ENCODE measurements at regions not wholly inside any gene's neighbourhood (a gene's known extent, or its start where the extent isn't known, plus 50 kb on each side); places are given as distances from the start of the nearest gene placed in this dataset.

GRCh38 chr5:111574311-111574710, 62.0 kb upstream of the STARD4 start:
- Mint-ChIP-seq H3K27me3 (ENCODE audit: low read depth) (no peaks in the 10 kb centered on the region), H3K36me3 (no peaks in the 10 kb centered on the region; the same call in 1 of the 2 replicates), H3K4me3 (no peak overlapping the region), H3K9me3 (peaks cover 10% of the 10 kb centered on the region), H3K27ac (no peak overlapping the region), H3K4me1 (no peaks in the 10 kb centered on the region)
- no peak for DNase-seq (ENCODE audit: low spot score)
- CTCF ChIA-PET, result no interaction called here
- no peak for TF ChIP-seq TEAD4 (CRISPR knock-in tag; IDR thresholded peaks at IDR 0.05)
- no peak for TF ChIP-seq GABPB1 (CRISPR knock-in tag; IDR thresholded peaks at IDR 0.05)
- POLR2A ChIA-PET, result no interaction called here
- ATAC-seq, result no peak

GRCh38 chr5:111572561-111572960, 60.2 kb upstream of the STARD4 start:
- ATAC-seq, result no peak
- POLR2A ChIA-PET, result no interaction called here
- no peak overlapping the region for H3K27ac Mint-ChIP-seq

More at GRCh38 chr5:111572561-111572960, 60.2 kb upstream of the STARD4 start:
- TF ChIP-seq ZMAT4 (CRISPR knock-in tag; IDR thresholded peaks at IDR 0.05) (no peak), ZNF263 (CRISPR knock-in tag; IDR thresholded peaks at IDR 0.05; ENCODE audit: low read depth) (no peak), CREB1 (CRISPR knock-in tag; IDR thresholded peaks at IDR 0.05) (no peak), PRRX2 (CRISPR knock-in tag; IDR thresholded peaks at IDR 0.05) (no peak), ZBTB21 (CRISPR knock-in tag; IDR thresholded peaks at IDR 0.05; ENCODE audit: borderline replicate concordance) (no peak), SMAD4 (CRISPR knock-in tag; IDR thresholded peaks at IDR 0.05) (no peak), ERG (CRISPR knock-in tag; IDR thresholded peaks at IDR 0.05) (no peak), ZNF317 (CRISPR knock-in tag; IDR thresholded peaks at IDR 0.05; ENCODE audit: borderline replicate concordance, low read depth) (no peak), MXD4 (CRISPR knock-in tag; IDR thresholded peaks at IDR 0.05; ENCODE audit: borderline replicate concordance) (no peak), GTF2I (CRISPR knock-in tag; conservative IDR thresholded peaks at IDR 0.05) (no peak), TP53 (CRISPR knock-in tag; IDR thresholded peaks at IDR 0.05) (no peak), RELA (CRISPR knock-in tag; IDR thresholded peaks at IDR 0.05; ENCODE audit: borderline replicate concordance) (no peak), NR2C2 (CRISPR knock-in tag; IDR thresholded peaks at IDR 0.05) (no peak), ELF4 (CRISPR knock-in tag; IDR thresholded peaks at IDR 0.05; ENCODE audit: low read depth) (no peak), RORB (CRISPR knock-in tag; IDR thresholded peaks at IDR 0.05) (no peak), ZNF512 (CRISPR knock-in tag; IDR thresholded peaks at IDR 0.05; ENCODE audit: borderline replicate concordance) (no peak), USF2 (CRISPR knock-in tag; IDR thresholded peaks at IDR 0.05) (no peak), NFYB (CRISPR knock-in tag; conservative IDR thresholded peaks at IDR 0.05; ENCODE audit: low read depth) (no peak), FOXP4 (CRISPR knock-in tag; IDR thresholded peaks at IDR 0.05) (no peak), ZNF138 (CRISPR knock-in tag; conservative IDR thresholded peaks at IDR 0.05) (no peak)
- Mint-ChIP-seq H3K4me1 (no peaks in the 10 kb centered on the region), H3K9me3 (peaks cover 18% of the 10 kb centered on the region), H3K36me3 (no peaks in the 10 kb centered on the region; the same call in 1 of the 2 replicates), H3K27me3 (ENCODE audit: low read depth) (no peaks in the 10 kb centered on the region), H3K4me3 (no peak overlapping the region)
- no peak for DNase-seq (ENCODE audit: low spot score)
- CTCF ChIA-PET, result no interaction called here
